ENCODE measurements at regions not wholly inside any gene's neighbourhood (a gene's known extent, or its start where the extent isn't known, plus 50 kb on each side); places are given as distances from the start of the nearest gene placed in this dataset.

DNA sequence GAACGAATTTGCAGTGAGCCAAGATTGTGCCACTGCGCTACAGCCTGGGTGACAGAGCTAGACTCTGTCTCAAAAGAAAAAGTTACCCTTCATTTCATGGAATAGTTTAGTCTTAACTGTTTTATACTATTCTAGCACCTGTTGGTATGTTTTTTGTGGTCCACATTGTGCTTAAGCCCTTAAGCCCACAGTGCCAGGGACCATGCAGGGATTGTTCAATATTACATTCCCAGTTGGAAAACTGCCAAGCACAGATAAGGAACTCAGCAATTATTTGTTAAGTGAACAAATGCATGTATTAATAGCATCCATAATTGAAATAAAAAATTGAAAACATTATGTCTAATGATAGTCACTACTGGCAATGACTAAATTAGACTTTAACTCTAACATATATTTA lies 193.5 kb downstream of the PCDH17 start:
- WGBS (ENCODE audit: low lambda C conversion rate), result 29% methylated on average over 2 of the region's 2 CpGs
- TF ChIP-seq JUND (IDR thresholded peaks at IDR 0.05) (no peak), RXRA (IDR thresholded peaks at IDR 0.05; ENCODE audit: borderline replicate concordance, low read depth) (no peak), MXI1 (IDR thresholded peaks at IDR 0.05; ENCODE audit: low read depth, low read length) (no peak), SMC3 (IDR thresholded peaks at IDR 0.05; ENCODE audit: low read depth, low read length) (no peak), EP300 (IDR thresholded peaks at IDR 0.05; ENCODE audit: borderline replicate concordance in 1 of 2, low read depth in 1 of 2, low read length in 1 of 2) (no peak), FOSL2 (IDR thresholded peaks at IDR 0.05; ENCODE audit: borderline replicate concordance, low read depth) (no peak), ELF1 (IDR thresholded peaks at IDR 0.05) (no peak), TEAD4 (IDR thresholded peaks at IDR 0.05; ENCODE audit: borderline replicate concordance, insufficient read depth) (no peak), FOXJ3 (CRISPR knock-in tag; IDR thresholded peaks at IDR 0.05) (no peak), FOXM1 (IDR thresholded peaks at IDR 0.05; ENCODE audit: low read depth) (no peak), EZH2phosphoT487 (IDR thresholded peaks at IDR 0.05; ENCODE audit: borderline replicate concordance, low read depth) (no peak), MEF2A (IDR thresholded peaks at IDR 0.05; ENCODE audit: borderline replicate concordance, low read depth) (no peak), NRF1 (IDR thresholded peaks at IDR 0.05; ENCODE audit: low read depth, low read length) (no peak)
- TF ChIP-seq, protein P1, sequence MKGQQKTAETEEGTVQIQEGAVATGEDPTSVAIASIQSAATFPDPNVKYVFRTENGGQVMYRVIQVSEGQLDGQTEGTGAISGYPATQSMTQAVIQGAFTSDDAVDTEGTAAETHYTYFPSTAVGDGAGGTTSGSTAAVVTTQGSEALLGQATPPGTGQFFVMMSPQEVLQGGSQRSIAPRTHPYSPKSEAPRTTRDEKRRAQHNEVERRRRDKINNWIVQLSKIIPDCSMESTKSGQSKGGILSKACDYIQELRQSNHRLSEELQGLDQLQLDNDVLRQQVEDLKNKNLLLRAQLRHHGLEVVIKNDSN (IDR thresholded peaks at IDR 0.05; ENCODE audit: borderline replicate concordance, low read depth), result no peak
- TF ChIP-seq, protein P2, sequence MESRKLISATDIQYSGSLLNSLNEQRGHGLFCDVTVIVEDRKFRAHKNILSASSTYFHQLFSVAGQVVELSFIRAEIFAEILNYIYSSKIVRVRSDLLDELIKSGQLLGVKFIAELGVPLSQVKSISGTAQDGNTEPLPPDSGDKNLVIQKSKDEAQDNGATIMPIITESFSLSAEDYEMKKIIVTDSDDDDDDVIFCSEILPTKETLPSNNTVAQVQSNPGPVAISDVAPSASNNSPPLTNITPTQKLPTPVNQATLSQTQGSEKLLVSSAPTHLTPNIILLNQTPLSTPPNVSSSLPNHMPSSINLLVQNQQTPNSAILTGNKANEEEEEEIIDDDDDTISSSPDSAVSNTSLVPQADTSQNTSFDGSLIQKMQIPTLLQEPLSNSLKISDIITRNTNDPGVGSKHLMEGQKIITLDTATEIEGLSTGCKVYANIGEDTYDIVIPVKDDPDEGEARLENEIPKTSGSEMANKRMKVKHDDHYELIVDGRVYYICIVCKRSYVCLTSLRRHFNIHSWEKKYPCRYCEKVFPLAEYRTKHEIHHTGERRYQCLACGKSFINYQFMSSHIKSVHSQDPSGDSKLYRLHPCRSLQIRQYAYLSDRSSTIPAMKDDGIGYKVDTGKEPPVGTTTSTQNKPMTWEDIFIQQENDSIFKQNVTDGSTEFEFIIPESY (IDR thresholded peaks at IDR 0.05; ENCODE audit: borderline replicate concordance, low read depth), result no peak
- TF ChIP-seq, protein P3, sequence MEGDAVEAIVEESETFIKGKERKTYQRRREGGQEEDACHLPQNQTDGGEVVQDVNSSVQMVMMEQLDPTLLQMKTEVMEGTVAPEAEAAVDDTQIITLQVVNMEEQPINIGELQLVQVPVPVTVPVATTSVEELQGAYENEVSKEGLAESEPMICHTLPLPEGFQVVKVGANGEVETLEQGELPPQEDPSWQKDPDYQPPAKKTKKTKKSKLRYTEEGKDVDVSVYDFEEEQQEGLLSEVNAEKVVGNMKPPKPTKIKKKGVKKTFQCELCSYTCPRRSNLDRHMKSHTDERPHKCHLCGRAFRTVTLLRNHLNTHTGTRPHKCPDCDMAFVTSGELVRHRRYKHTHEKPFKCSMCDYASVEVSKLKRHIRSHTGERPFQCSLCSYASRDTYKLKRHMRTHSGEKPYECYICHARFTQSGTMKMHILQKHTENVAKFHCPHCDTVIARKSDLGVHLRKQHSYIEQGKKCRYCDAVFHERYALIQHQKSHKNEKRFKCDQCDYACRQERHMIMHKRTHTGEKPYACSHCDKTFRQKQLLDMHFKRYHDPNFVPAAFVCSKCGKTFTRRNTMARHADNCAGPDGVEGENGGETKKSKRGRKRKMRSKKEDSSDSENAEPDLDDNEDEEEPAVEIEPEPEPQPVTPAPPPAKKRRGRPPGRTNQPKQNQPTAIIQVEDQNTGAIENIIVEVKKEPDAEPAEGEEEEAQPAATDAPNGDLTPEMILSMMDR (IDR thresholded peaks at IDR 0.05), result no peak
- TF ChIP-seq, protein P4, sequence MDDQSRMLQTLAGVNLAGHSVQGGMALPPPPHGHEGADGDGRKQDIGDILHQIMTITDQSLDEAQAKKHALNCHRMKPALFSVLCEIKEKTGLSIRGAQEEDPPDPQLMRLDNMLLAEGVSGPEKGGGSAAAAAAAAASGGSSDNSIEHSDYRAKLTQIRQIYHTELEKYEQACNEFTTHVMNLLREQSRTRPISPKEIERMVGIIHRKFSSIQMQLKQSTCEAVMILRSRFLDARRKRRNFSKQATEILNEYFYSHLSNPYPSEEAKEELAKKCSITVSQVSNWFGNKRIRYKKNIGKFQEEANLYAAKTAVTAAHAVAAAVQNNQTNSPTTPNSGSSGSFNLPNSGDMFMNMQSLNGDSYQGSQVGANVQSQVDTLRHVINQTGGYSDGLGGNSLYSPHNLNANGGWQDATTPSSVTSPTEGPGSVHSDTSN (IDR thresholded peaks at IDR 0.05), result no peak

More for the DNA sequence above, 193.5 kb downstream of the PCDH17 start:
- CTCF ChIA-PET, result no interaction called here
- no peaks in the 10 kb centered on the region for H3K36me3 ChIP-seq (replicated peaks in 1 of 2; ENCODE audit: control insufficient read depth in 1 of 2, insufficient read depth in 2 of 2, low read length in 1 of 2)
- H3K9me3 ChIP-seq, result no peaks in the 10 kb centered on the region
- no peaks in the 10 kb centered on the region for H3K27me3 ChIP-seq (ENCODE audit: insufficient read depth)
- no peak overlapping the region for H3K9ac ChIP-seq
- H3K4me1 ChIP-seq (ENCODE audit: control insufficient read depth in 1 of 2, insufficient read depth in 2 of 2, low read depth in 1 of 2, low read length in 1 of 2), result no peaks in the 10 kb centered on the region
- no peak for DNase-seq
- H3K4me3 ChIP-seq (ENCODE audit: low read depth in 2 of 2, low read length in 1 of 2), result no peak overlapping the region
- H3K9me2 ChIP-seq, result no peaks in the 10 kb centered on the region
- H3K4me2 ChIP-seq, result no peak overlapping the region
- H4K20me1 ChIP-seq (ENCODE audit: insufficient read depth), result no peaks in the 10 kb centered on the region
- no peak overlapping the region for H2AFZ ChIP-seq (ENCODE audit: low read depth)
- H3K79me2 ChIP-seq (ENCODE audit: insufficient read depth), result no peaks in the 10 kb centered on the region
- H3K27ac ChIP-seq (ENCODE audit: low read depth in 2 of 2, low read length in 1 of 2), result no peak overlapping the region
- POLR2A ChIA-PET, result no interaction called here
- H3F3A ChIP-seq (replicated peaks; ENCODE audit: insufficient read depth), result no peaks in the 10 kb centered on the region
